ENCODE measurements at regions not wholly inside any gene's neighbourhood (a gene's known extent, or its start where the extent isn't known, plus 50 kb on each side); places are given as distances from the start of the nearest gene placed in this dataset.
A peak's percentile ranks its signal among the peaks of the same experiment; 100 is the strongest.

DNA sequence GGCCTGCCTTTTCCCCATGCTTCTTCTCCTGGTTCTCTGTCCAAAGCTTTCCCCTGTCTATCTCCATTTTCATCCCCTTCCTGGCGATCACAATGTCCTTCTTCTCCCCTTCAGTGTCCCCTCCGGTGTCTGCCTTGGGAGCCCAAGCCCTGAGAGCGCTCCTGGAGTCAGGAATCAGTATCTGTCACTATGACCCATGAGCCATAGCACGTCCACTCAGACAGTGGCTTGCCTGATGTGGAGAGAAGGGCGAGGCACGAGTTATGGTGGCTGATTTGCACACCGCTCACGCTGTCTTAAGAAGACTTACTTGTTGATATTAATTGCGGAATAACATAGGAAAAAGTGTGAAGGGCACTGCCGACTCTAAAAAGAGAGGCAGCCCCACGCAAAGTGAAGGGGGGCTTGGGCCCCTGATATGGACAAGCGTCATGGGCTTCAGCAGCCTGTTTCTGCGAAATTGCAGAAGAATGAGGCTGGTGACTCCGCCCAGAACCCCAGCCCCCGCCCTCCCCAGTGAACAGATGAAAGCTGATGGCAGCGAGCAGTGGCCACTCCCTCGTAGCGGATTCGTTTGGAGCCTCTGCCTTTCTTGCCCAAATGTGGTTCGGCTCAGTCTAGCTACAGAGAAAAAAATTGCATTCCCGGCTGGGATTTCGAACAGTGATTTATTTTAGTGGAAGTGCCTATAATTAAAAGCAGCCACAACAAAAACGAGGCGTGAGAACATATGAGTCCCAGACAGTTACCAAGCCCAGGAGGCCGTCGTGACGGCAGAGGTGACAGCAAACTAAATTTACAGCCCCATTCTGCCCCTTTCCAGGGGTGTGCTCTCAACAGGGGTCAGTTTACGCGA is 149.8 kb downstream of the ICE1 start:
- CTCF ChIA-PET: no interaction called here
- TF ChIP-seq, protein P1, sequence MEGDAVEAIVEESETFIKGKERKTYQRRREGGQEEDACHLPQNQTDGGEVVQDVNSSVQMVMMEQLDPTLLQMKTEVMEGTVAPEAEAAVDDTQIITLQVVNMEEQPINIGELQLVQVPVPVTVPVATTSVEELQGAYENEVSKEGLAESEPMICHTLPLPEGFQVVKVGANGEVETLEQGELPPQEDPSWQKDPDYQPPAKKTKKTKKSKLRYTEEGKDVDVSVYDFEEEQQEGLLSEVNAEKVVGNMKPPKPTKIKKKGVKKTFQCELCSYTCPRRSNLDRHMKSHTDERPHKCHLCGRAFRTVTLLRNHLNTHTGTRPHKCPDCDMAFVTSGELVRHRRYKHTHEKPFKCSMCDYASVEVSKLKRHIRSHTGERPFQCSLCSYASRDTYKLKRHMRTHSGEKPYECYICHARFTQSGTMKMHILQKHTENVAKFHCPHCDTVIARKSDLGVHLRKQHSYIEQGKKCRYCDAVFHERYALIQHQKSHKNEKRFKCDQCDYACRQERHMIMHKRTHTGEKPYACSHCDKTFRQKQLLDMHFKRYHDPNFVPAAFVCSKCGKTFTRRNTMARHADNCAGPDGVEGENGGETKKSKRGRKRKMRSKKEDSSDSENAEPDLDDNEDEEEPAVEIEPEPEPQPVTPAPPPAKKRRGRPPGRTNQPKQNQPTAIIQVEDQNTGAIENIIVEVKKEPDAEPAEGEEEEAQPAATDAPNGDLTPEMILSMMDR (conservative IDR thresholded peaks at IDR 0.05; ENCODE audit: low read depth, low read length): no peak
- TF ChIP-seq EZH2 (IDR thresholded peaks at IDR 0.05; ENCODE audit: borderline replicate concordance, low read depth, low read length, poor library complexity, severe bottlenecking): no peak
- DNase-seq (ENCODE audit: low spot score): peak; percentile 10

DNA sequence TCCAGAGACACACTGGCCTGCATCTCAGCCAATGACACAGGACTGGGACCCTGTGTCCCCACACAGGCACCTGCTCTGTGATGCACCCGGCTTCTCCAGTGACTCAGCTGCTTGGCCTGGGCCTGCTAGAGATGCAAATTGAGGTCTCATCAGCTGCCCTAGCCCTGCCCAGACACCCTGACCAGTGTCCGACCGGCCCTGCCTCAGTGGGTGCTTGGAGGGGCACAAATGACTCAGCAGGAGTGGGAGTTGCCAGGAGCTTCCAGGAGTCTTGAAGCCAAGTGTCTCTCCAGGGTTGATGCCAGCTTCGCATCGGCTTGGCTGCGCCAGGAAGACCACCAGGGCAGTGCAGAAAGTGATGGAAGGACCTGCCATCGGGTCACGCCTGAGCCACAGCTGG is 148.2 kb downstream of the ICE1 start:
- intact Hi-C loops (cut with micrococcal nuclease; ENCODE audit: unreplicated experiment): no loop called here
- no peak for DNase-seq (ENCODE audit: low spot score)
- ChIA-PET CTCF (no interaction called here), POLR2A (ENCODE audit: low non-redundant PET) (interaction anchor here (0.6 kb wide), 1 partner anchor 808 kb away, joined by 8 read pairs; the partner anchor contains the start of gene MED10)
- Histone ChIP-seq H3K4me1 (ENCODE audit: insufficient read depth, low read length, poor library complexity, severe bottlenecking) (no peaks in the 10 kb centered on the region), H3K36me3 (ENCODE audit: insufficient read depth, low read length, poor library complexity, severe bottlenecking) (no peaks in the 10 kb centered on the region), H3K27ac (ENCODE audit: low read depth, low read length, poor library complexity, severe bottlenecking) (no peak overlapping the region), H3K9me3 (ENCODE audit: low read depth, low read length, poor library complexity, severe bottlenecking) (no peaks in the 10 kb centered on the region), H3K4me3 (ENCODE audit: low read depth, low read length, poor library complexity, severe bottlenecking) (no peak overlapping the region), H3K27me3 (replicated peaks; ENCODE audit: insufficient read depth, low read depth, low read length, poor library complexity) (peaks cover 48% of the 10 kb centered on the region)
- no peak for TF ChIP-seq EZH2 (IDR thresholded peaks at IDR 0.05; ENCODE audit: borderline replicate concordance, low read depth, low read length, poor library complexity, severe bottlenecking)
- TF ChIP-seq, protein P1 (conservative IDR thresholded peaks at IDR 0.05; ENCODE audit: low read depth, low read length): no peak
- no TSS peak for BruUV-seq (replicated peaks)

More for the DNA sequence above, 149.8 kb downstream of the ICE1 start:
- H3K4me1 ChIP-seq (ENCODE audit: insufficient read depth, low read length, poor library complexity, severe bottlenecking): no peaks in the 10 kb centered on the region
- no peaks in the 10 kb centered on the region for H3K9me3 ChIP-seq (ENCODE audit: low read depth, low read length, poor library complexity, severe bottlenecking)
- H3K27me3 ChIP-seq (replicated peaks; ENCODE audit: insufficient read depth, low read depth, low read length, poor library complexity): peaks cover 38% of the 10 kb centered on the region
- H3K4me3 ChIP-seq (ENCODE audit: low read depth, low read length, poor library complexity, severe bottlenecking): no peak overlapping the region
- POLR2A ChIA-PET (ENCODE audit: low non-redundant PET): no interaction called here
- no peak overlapping the region for H3K27ac ChIP-seq (ENCODE audit: low read depth, low read length, poor library complexity, severe bottlenecking)
- no peaks in the 10 kb centered on the region for H3K36me3 ChIP-seq (ENCODE audit: insufficient read depth, low read length, poor library complexity, severe bottlenecking)
- BruUV-seq (replicated peaks): no TSS peak
- intact Hi-C loops (cut with micrococcal nuclease; ENCODE audit: unreplicated experiment): no loop called here

DNA sequence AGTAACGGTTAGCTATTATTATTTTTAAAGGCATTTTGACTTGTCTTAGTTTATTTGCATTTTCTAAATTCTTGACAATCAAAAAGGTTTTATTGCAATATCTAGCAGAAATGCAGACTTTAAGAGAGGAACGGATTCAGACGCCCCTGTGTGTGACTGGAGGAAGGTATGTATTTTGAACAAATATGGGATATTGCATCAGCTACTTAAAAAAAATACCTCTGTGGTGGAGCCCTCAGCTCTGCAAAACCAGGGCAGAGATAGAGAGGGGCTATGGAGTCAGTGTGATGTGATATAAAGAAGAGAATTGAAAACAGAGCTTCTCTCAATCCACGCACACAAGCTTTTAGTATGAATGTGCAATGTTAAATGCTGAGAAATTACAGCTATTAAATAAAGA is 142.4 kb downstream of the ICE1 start:
- Histone ChIP-seq H3K36me3 (ENCODE audit: insufficient read depth, low read length, poor library complexity, severe bottlenecking) (no peaks in the 10 kb centered on the region), H3K27ac (ENCODE audit: low read depth, low read length, poor library complexity, severe bottlenecking) (no peak overlapping the region), H3K27me3 (replicated peaks; ENCODE audit: insufficient read depth, low read depth, low read length, poor library complexity) (peaks cover 40% of the 10 kb centered on the region), H3K9me3 (ENCODE audit: low read depth, low read length, poor library complexity, severe bottlenecking) (no peaks in the 10 kb centered on the region), H3K4me3 (ENCODE audit: low read depth, low read length, poor library complexity, severe bottlenecking) (no peak overlapping the region), H3K4me1 (ENCODE audit: insufficient read depth, low read length, poor library complexity, severe bottlenecking) (no peaks in the 10 kb centered on the region)
- ChIA-PET POLR2A (ENCODE audit: low non-redundant PET) (no interaction called here), CTCF (no interaction called here)
- no TSS peak for BruUV-seq (replicated peaks)
- TF ChIP-seq EZH2 (IDR thresholded peaks at IDR 0.05; ENCODE audit: borderline replicate concordance, low read depth, low read length, poor library complexity, severe bottlenecking): no peak
- intact Hi-C loops (cut with micrococcal nuclease; ENCODE audit: unreplicated experiment): no loop called here
- DNase-seq (ENCODE audit: low spot score): no peak
